ENCODE measurements at regions not wholly inside any gene's neighbourhood (a gene's known extent, or its start where the extent isn't known, plus 50 kb on each side); places are given as distances from the start of the nearest gene placed in this dataset.
A peak's percentile ranks its signal among the peaks of the same experiment; 100 is the strongest.

DNA sequence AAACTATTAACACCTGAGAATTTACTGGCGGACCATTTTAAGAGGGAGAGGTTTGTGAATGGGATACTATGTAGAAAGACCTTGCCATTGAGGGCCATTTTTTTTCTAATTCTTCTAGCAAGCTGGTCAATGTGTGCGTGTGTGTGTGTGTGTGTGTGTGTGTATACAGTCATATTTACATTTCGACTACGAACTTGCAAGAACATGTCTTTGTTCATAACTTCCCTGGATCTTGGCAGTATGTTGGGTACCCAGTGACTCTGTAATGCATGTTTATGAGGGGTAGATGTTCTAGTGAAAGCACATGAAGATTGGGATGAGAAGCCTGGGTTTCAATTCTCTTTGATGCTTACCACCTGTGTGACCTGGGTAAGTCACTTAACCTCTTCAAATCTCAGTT, 133.6 kb downstream of the UBE2E3 start:
- H3K4me1 ChIP-seq (ENCODE audit: low read length), result no peaks in the 10 kb centered on the region
- H3K4me2 ChIP-seq (ENCODE audit: low read depth, low read length, poor library complexity, severe bottlenecking), result no peak overlapping the region
- H3K9ac ChIP-seq (ENCODE audit: low read length), result no peak overlapping the region
- no peaks in the 10 kb centered on the region for H3K9me3 ChIP-seq (ENCODE audit: low read length)
- H3K27ac ChIP-seq (ENCODE audit: low read length), result no peak overlapping the region
- no peaks in the 10 kb centered on the region for H3K9me2 ChIP-seq (replicated peaks; ENCODE audit: insufficient read depth, low read length)
- H2AFZ ChIP-seq (ENCODE audit: low read length), result no peak overlapping the region
- no peak overlapping the region for H3K4me3 ChIP-seq (ENCODE audit: low read length)
- no peak for DNase-seq
- H3K27me3 ChIP-seq (ENCODE audit: low read length), result no peaks in the 10 kb centered on the region
- H4K20me1 ChIP-seq (ENCODE audit: insufficient read depth, low read depth, low read length), result no peaks in the 10 kb centered on the region
- H3K79me2 ChIP-seq (ENCODE audit: low read length), result no peaks in the 10 kb centered on the region
- no peaks in the 10 kb centered on the region for H3K36me3 ChIP-seq (ENCODE audit: insufficient read depth, low read length)

GRCh38 chr2:181116261-181116660, 135.9 kb downstream of the UBE2E3 start:
- H2AFZ ChIP-seq (ENCODE audit: low read length), result no peak overlapping the region
- H3K36me3 ChIP-seq (ENCODE audit: insufficient read depth, low read length), result no peaks in the 10 kb centered on the region
- H3K4me3 ChIP-seq (ENCODE audit: low read length), result no peak overlapping the region
- no peak overlapping the region for H3K9ac ChIP-seq (ENCODE audit: low read length)
- H3K27me3 ChIP-seq (ENCODE audit: low read length), result no peaks in the 10 kb centered on the region
- H3K27ac ChIP-seq (ENCODE audit: low read length), result no peak overlapping the region
- no peak for DNase-seq
- H4K20me1 ChIP-seq (ENCODE audit: insufficient read depth, low read depth, low read length), result no peaks in the 10 kb centered on the region
- no peaks in the 10 kb centered on the region for H3K9me3 ChIP-seq (ENCODE audit: low read length)
- no peaks in the 10 kb centered on the region for H3K9me2 ChIP-seq (replicated peaks; ENCODE audit: insufficient read depth, low read length)
- no peaks in the 10 kb centered on the region for H3K79me2 ChIP-seq (ENCODE audit: low read length)
- H3K4me1 ChIP-seq (ENCODE audit: low read length), result no peaks in the 10 kb centered on the region
- no peak overlapping the region for H3K4me2 ChIP-seq (ENCODE audit: low read depth, low read length, poor library complexity, severe bottlenecking)

DNA sequence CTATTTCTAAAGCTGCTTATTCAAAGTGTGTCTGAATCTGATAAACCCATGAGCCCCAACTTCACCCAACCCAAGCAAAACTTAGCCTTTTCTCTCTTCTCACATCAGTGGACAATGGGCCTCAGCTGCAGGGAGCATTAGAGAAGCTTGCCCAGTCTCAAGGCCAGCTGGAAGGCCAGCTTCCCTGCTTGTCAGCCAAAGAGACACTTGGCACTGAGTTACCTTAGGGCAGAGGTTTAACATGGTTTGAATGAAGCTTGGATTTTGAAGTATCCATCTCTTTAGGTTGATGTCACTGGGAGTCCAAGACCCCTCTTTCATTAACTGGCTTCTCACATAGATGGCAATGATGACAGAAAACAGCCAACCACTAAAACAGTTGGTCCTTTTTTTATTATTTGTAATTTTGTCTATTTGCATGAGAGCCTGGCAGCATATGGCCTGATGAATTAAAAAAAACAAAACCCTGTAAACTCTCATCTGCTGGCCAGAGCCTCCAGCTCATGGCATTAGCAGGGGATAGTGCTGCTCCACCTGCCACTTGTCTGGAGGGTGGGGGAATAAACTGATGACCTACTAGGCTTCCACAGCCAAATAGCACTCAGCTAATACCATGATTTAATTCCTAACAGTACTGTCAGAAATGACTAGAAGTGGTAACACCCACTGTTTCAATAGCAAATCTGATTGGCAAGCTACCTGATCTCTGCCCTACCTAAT, 137.0 kb downstream of the UBE2E3 start:
- Histone ChIP-seq H3K9me2 (replicated peaks; ENCODE audit: insufficient read depth, low read length) (no peaks in the 10 kb centered on the region), H3K27ac (ENCODE audit: low read length) (no peak overlapping the region), H3K9me3 (ENCODE audit: low read length) (no peaks in the 10 kb centered on the region), H3K79me2 (ENCODE audit: low read length) (no peaks in the 10 kb centered on the region), H3K9ac (ENCODE audit: low read length) (no peak overlapping the region), H3K4me1 (ENCODE audit: low read length) (no peaks in the 10 kb centered on the region), H3K4me3 (ENCODE audit: low read length) (no peak overlapping the region), H4K20me1 (ENCODE audit: insufficient read depth, low read depth, low read length) (no peaks in the 10 kb centered on the region), H2AFZ (ENCODE audit: low read length) (no peak overlapping the region), H3K36me3 (ENCODE audit: insufficient read depth, low read length) (no peaks in the 10 kb centered on the region), H3K27me3 (ENCODE audit: low read length) (no peaks in the 10 kb centered on the region), H3K4me2 (ENCODE audit: low read depth, low read length, poor library complexity, severe bottlenecking) (no peak overlapping the region)
- DNase-seq, result no peak

DNA sequence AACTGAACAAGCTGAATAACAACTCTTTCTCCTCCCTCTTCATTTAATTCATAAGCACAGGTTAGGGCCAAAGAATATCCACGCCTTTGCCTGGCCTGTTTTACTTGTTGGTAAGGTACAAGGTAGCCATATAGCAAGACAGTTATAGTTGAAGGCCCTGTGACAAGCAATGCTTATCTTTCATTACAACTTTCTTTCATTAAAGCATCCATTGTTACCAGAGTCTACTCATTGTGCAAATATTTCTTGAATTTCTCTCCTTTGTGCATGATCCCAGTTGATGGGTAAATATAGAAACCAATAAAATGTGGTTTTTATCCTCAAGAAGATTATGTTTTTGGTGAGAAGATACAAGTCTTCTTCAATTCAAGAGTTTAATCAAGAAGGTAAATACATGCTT, 140.2 kb downstream of the UBE2E3 start:
- no peak overlapping the region for H3K9ac ChIP-seq (ENCODE audit: low read length)
- no peak overlapping the region for H2AFZ ChIP-seq (ENCODE audit: low read length)
- H3K36me3 ChIP-seq (ENCODE audit: insufficient read depth, low read length), result no peaks in the 10 kb centered on the region
- H3K27ac ChIP-seq (ENCODE audit: low read length), result no peak overlapping the region
- H3K9me2 ChIP-seq (replicated peaks; ENCODE audit: insufficient read depth, low read length), result no peaks in the 10 kb centered on the region
- H4K20me1 ChIP-seq (ENCODE audit: insufficient read depth, low read depth, low read length), result no peaks in the 10 kb centered on the region
- H3K4me3 ChIP-seq (ENCODE audit: low read length), result no peak overlapping the region
- no peak overlapping the region for H3K4me2 ChIP-seq (ENCODE audit: low read depth, low read length, poor library complexity, severe bottlenecking)
- H3K4me1 ChIP-seq (ENCODE audit: low read length), result no peaks in the 10 kb centered on the region; the same call in 1 of the 2 replicates
- no peaks in the 10 kb centered on the region for H3K9me3 ChIP-seq (ENCODE audit: low read length)
- no peak for DNase-seq
- H3K27me3 ChIP-seq (ENCODE audit: low read length), result no peaks in the 10 kb centered on the region
- H3K79me2 ChIP-seq (ENCODE audit: low read length), result no peaks in the 10 kb centered on the region

GRCh38 chr2:181121996-181122395, 141.6 kb downstream of the UBE2E3 start:
- no peaks in the 10 kb centered on the region for H4K20me1 ChIP-seq (ENCODE audit: insufficient read depth, low read depth, low read length)
- H3K4me3 ChIP-seq (ENCODE audit: low read length), result no peak overlapping the region
- H3K9ac ChIP-seq (ENCODE audit: low read length), result no peak overlapping the region
- H3K9me3 ChIP-seq (ENCODE audit: low read length), result no peaks in the 10 kb centered on the region
- no peak overlapping the region for H3K4me2 ChIP-seq (ENCODE audit: low read depth, low read length, poor library complexity, severe bottlenecking)
- H2AFZ ChIP-seq (ENCODE audit: low read length), result no peak overlapping the region
- no peaks in the 10 kb centered on the region for H3K79me2 ChIP-seq (ENCODE audit: low read length)
- H3K27me3 ChIP-seq (ENCODE audit: low read length), result no peaks in the 10 kb centered on the region
- H3K36me3 ChIP-seq (ENCODE audit: insufficient read depth, low read length), result no peaks in the 10 kb centered on the region
- no peaks in the 10 kb centered on the region for H3K9me2 ChIP-seq (replicated peaks; ENCODE audit: insufficient read depth, low read length)
- no peak for DNase-seq
- H3K27ac ChIP-seq (ENCODE audit: low read length), result no peak overlapping the region
- H3K4me1 ChIP-seq (ENCODE audit: low read length), result no peaks in the 10 kb centered on the region; the same call in 1 of the 2 replicates

GRCh38 chr2:181122601-181123000, 142.2 kb downstream of the UBE2E3 start:
- H3K4me1 ChIP-seq (ENCODE audit: low read length), result no peaks in the 10 kb centered on the region; the same call in 1 of the 2 replicates
- no peak overlapping the region for H2AFZ ChIP-seq (ENCODE audit: low read length)
- no peak overlapping the region for H3K4me2 ChIP-seq (ENCODE audit: low read depth, low read length, poor library complexity, severe bottlenecking)

GRCh38 chr2:181123798-181124231, 143.4 kb downstream of the UBE2E3 start:
- Histone ChIP-seq H3K9me2 (replicated peaks; ENCODE audit: insufficient read depth, low read length) (no peaks in the 10 kb centered on the region), H3K4me3 (ENCODE audit: low read length) (no peak overlapping the region), H2AFZ (ENCODE audit: low read length) (peak overlapping the region; percentile 93)

More at GRCh38 chr2:181122601-181123000, 142.2 kb downstream of the UBE2E3 start:
- Histone ChIP-seq H3K36me3 (ENCODE audit: insufficient read depth, low read length) (no peaks in the 10 kb centered on the region), H3K27me3 (ENCODE audit: low read length) (no peaks in the 10 kb centered on the region), H3K79me2 (ENCODE audit: low read length) (no peaks in the 10 kb centered on the region), H3K9me2 (replicated peaks; ENCODE audit: insufficient read depth, low read length) (no peaks in the 10 kb centered on the region), H4K20me1 (ENCODE audit: insufficient read depth, low read depth, low read length) (no peaks in the 10 kb centered on the region), H3K4me3 (ENCODE audit: low read length) (no peak overlapping the region), H3K27ac (ENCODE audit: low read length) (no peak overlapping the region), H3K9me3 (ENCODE audit: low read length) (no peaks in the 10 kb centered on the region), H3K9ac (ENCODE audit: low read length) (no peak overlapping the region)
- no peak for DNase-seq

DNA sequence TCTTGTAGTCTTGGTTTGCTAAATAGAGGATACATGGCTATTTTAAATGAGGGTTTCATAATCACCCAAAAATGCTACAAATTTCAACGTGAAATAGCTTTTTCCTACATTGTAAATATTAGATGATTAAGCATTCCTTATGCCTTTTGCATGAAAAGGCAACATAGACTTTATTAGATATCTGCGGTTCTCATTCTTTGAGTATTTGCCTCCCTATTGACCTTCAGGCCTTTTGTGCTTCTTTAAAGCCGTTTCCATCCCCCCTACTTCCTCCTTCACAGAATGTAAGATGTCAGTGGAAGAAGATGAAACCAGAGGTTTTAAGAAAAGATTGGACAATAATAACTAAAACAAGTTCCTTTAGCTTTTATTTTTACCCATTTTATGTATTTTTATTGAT, 144.1 kb downstream of the UBE2E3 start:
- Histone ChIP-seq H4K20me1 (ENCODE audit: insufficient read depth, low read depth, low read length) (no peaks in the 10 kb centered on the region), H3K27me3 (ENCODE audit: low read length) (no peaks in the 10 kb centered on the region), H3K27ac (ENCODE audit: low read length) (no peak overlapping the region), H3K4me3 (ENCODE audit: low read length) (no peak overlapping the region), H3K4me1 (ENCODE audit: low read length) (no peaks in the 10 kb centered on the region; the same call in 1 of the 2 replicates), H3K36me3 (ENCODE audit: insufficient read depth, low read length) (no peaks in the 10 kb centered on the region), H3K9ac (ENCODE audit: low read length) (no peak overlapping the region), H3K9me2 (replicated peaks; ENCODE audit: insufficient read depth, low read length) (no peaks in the 10 kb centered on the region), H3K9me3 (ENCODE audit: low read length) (no peaks in the 10 kb centered on the region), H3K79me2 (ENCODE audit: low read length) (no peaks in the 10 kb centered on the region), H2AFZ (ENCODE audit: low read length) (peak overlapping the region; percentile 22), H3K4me2 (ENCODE audit: low read depth, low read length, poor library complexity, severe bottlenecking) (no peak overlapping the region)
- DNase-seq, result no peak

More at GRCh38 chr2:181123798-181124231, 143.4 kb downstream of the UBE2E3 start:
- Histone ChIP-seq H3K27me3 (ENCODE audit: low read length) (no peaks in the 10 kb centered on the region), H3K27ac (ENCODE audit: low read length) (no peak overlapping the region), H3K4me2 (ENCODE audit: low read depth, low read length, poor library complexity, severe bottlenecking) (no peak overlapping the region), H3K9me3 (ENCODE audit: low read length) (no peaks in the 10 kb centered on the region), H4K20me1 (ENCODE audit: insufficient read depth, low read depth, low read length) (no peaks in the 10 kb centered on the region), H3K36me3 (ENCODE audit: insufficient read depth, low read length) (no peaks in the 10 kb centered on the region), H3K79me2 (ENCODE audit: low read length) (no peaks in the 10 kb centered on the region), H3K9ac (ENCODE audit: low read length) (no peak overlapping the region), H3K4me1 (ENCODE audit: low read length) (no peaks in the 10 kb centered on the region; the same call in 1 of the 2 replicates)
- no peak for DNase-seq
